ENCODE measurements at regions not wholly inside any gene's neighbourhood (a gene's known extent, or its start where the extent isn't known, plus 50 kb on each side); places are given as distances from the start of the nearest gene placed in this dataset.

- TF ChIP-seq CTCF (IDR thresholded peaks at IDR 0.05) = no peak
- TF ChIP-seq POLR2AphosphoS5 (IDR thresholded peaks at IDR 0.05; ENCODE audit: insufficient read depth in 1 of 2, low read depth in 1 of 2) = no peak
- no peak for TF ChIP-seq POLR2A (IDR thresholded peaks at IDR 0.05)
Measured at GRCh38 chr12:92615086-92615485, 87.7 kb upstream of the PLEKHG7 start.
